IMR-90 (cell line): ENCODE measurements at regions not wholly inside any gene's neighbourhood (a gene's known extent, or its start where the extent isn't known, plus 50 kb on each side); places are given as distances from the start of the nearest gene placed in this dataset.
A peak's percentile ranks its signal among the peaks of the same experiment; 100 is the strongest.

ENCODE experiments used
- ATAC-seq: fragments of 200-7000 bp; cut with Tn5 transposase; 2 replicates; pipeline ENCODE4 v1.9.1; 2020; ENCODE audit warnings: low read depth, mild to moderate bottlenecking, moderate library complexity
- BruUV-seq: library from RNA; stranded (reverse); fragments of 400-500 nt; replicated peaks from 2 replicates; lab custom pipeline; 2021; lab: Mats Ljungman, UMichigan
- CTCF ChIA-PET: fragments of 300-600 bp; formaldehyde crosslinking; extraction: SDS; loops from one replicate; lab custom pipeline; 2021; ENCODE audit warnings: antibody characterized with exemption; lab: Yijun Ruan, JAX
- POLR2A ChIA-PET: fragments of 300-600 bp; sonication (Branson Sonifier 250); formaldehyde crosslinking; loops from one replicate; lab custom pipeline; 2022; ENCODE audit warnings: antibody characterized with exemption; ENCODE audit not compliant: unreplicated experiment; lab: Charles Lee
- DNase-seq: peaks from one replicate; pipeline ENCODE4 v3.0.0; 2013
- H2AFZ ChIP-seq: replicated peaks from 2 replicates; pipeline ENCODE3; 2013; ENCODE audit warnings: low read length, mild to moderate bottlenecking; ENCODE audit not compliant: poor library complexity
- H2AK5ac ChIP-seq: 2 replicates; pipeline ENCODE4 v1.6.1; 2013; ENCODE audit warnings: low read depth, low read length, inconsistent platforms
- H2AK9ac ChIP-seq: replicated peaks from 2 replicates; pipeline ENCODE3; 2013; ENCODE audit warnings: mild to moderate bottlenecking, low read depth, low read length, moderate library complexity; ENCODE audit not compliant: poor library complexity
- H2BK120ac ChIP-seq: 2 replicates; pipeline ENCODE4 v1.6.1; 2013; ENCODE audit warnings: low read depth, low read length, inconsistent platforms
- H2BK15ac ChIP-seq: 3 replicates; pipeline ENCODE4 v1.6.1; 2013; ENCODE audit warnings: low read depth, low read length, inconsistent platforms
- H2BK20ac ChIP-seq: 2 replicates; pipeline ENCODE4 v1.6.1; 2013; ENCODE audit warnings: low read depth, mild to moderate bottlenecking, inconsistent platforms, low read length, moderate library complexity
- H2BK5ac ChIP-seq: 2 replicates; pipeline ENCODE4 v1.6.1; 2013; ENCODE audit warnings: mild to moderate bottlenecking, low read depth, low read length, inconsistent platforms; ENCODE audit not compliant: poor library complexity, severe bottlenecking
- H3K14ac ChIP-seq: replicated peaks from 2 replicates; pipeline ENCODE4 v1.6.1; 2013; ENCODE audit warnings: low read depth, low read length, inconsistent platforms
- H3K18ac ChIP-seq: 2 replicates; pipeline ENCODE4 v1.6.1; 2013; ENCODE audit warnings: low read depth, low read length, control low read depth
- H3K23ac ChIP-seq: 2 replicates; pipeline ENCODE4 v1.6.1; 2013; ENCODE audit warnings: low read depth, low read length, inconsistent platforms
- H3K27ac ChIP-seq: 2 replicates; pipeline ENCODE4 v1.5.1; 2013; ENCODE audit warnings: mild to moderate bottlenecking, control low read depth, low read length; ENCODE audit not compliant: insufficient read depth
- H3K27me3 ChIP-seq: 2 replicates; pipeline ENCODE4 v1.6.1; 2013; ENCODE audit warnings: low read length; ENCODE audit not compliant: control insufficient read depth, insufficient read depth
- H3K36me3 ChIP-seq: 2 replicates; pipeline ENCODE4 v1.6.1; 2013; ENCODE audit warnings: low read length, mixed read lengths; ENCODE audit not compliant: control insufficient read depth, insufficient read depth
- H3K4ac ChIP-seq: 2 replicates; pipeline ENCODE4 v1.6.1; 2013; ENCODE audit warnings: low read depth, low read length, inconsistent platforms
- H3K4me1 ChIP-seq: 2 replicates; pipeline ENCODE4 v1.6.1; 2013; ENCODE audit warnings: low read length, mixed read lengths; ENCODE audit not compliant: control insufficient read depth, insufficient read depth
- H3K4me2 ChIP-seq: 2 replicates; pipeline ENCODE4 v1.6.1; 2013; ENCODE audit warnings: low read depth, mild to moderate bottlenecking, control low read depth, low read length, moderate library complexity
- H3K4me3 ChIP-seq: 2 replicates; pipeline ENCODE4 v1.5.1; 2013; ENCODE audit warnings: low read depth, mild to moderate bottlenecking, control low read depth, low read length, moderate library complexity; ENCODE audit not compliant: insufficient read depth
- H3K56ac ChIP-seq: 2 replicates; pipeline ENCODE4 v1.6.1; 2013; ENCODE audit warnings: low read length, inconsistent platforms; ENCODE audit not compliant: insufficient read depth; ENCODE audit errors: extremely low read depth
- H3K79me1 ChIP-seq, 2 experiments: 2 replicates each; pipeline ENCODE4 v1.6.1; 2013; ENCODE audit warnings: low read length in 2 of 2, inconsistent platforms in 1 of 2, low read depth in 1 of 2
- H3K9ac ChIP-seq: 2 replicates; pipeline ENCODE4 v1.6.1; 2013; ENCODE audit warnings: low read depth, low read length, control low read depth
- H3K9me1 ChIP-seq: 2 replicates; pipeline ENCODE4 v1.6.1; 2013; ENCODE audit warnings: low read length, inconsistent platforms; ENCODE audit not compliant: insufficient read depth
- H3K9me3 ChIP-seq: 2 replicates; pipeline ENCODE4 v1.6.1; 2013; ENCODE audit warnings: low read length; ENCODE audit not compliant: control insufficient read depth, insufficient read depth
- H4K20me1 ChIP-seq: 2 replicates; pipeline ENCODE4 v1.6.1; 2013; ENCODE audit warnings: low read length, inconsistent platforms; ENCODE audit not compliant: insufficient read depth
- H4K5ac ChIP-seq: 2 replicates; pipeline ENCODE4 v1.6.1; 2013; ENCODE audit warnings: mild to moderate bottlenecking, low read depth, low read length, control low read depth
- H4K8ac ChIP-seq, 2 experiments: 2 replicates each; pipeline ENCODE4 v1.6.1; 2013; ENCODE audit warnings: low read depth in 2 of 2, low read length in 2 of 2, control low read depth in 1 of 2, inconsistent platforms in 1 of 2
- H4K91ac ChIP-seq: 2 replicates; pipeline ENCODE4 v1.6.1; 2013; ENCODE audit warnings: low read depth, low read length, inconsistent platforms; ENCODE audit not compliant: insufficient read depth
- BHLHE40 ChIP-seq: fragments of 150-350 bp; IDR thresholded peaks from 2 replicates; pipeline ENCODE4 v1.6.1; 2016; ENCODE audit warnings: mild to moderate bottlenecking, low read depth, low read length
- CEBPB ChIP-seq: IDR thresholded peaks from 2 replicates; pipeline ENCODE4 v1.6.1; 2012; ENCODE audit warnings: low read depth, low read length, improper control_type of control experiment
- CHD1 ChIP-seq: IDR thresholded peaks from 2 replicates; pipeline ENCODE4 v1.6.1; 2012; ENCODE audit warnings: low read depth, low read length, improper control_type of control experiment
- CTCF ChIP-seq: conservative IDR thresholded peaks from 2 replicates; pipeline ENCODE4 v1.5.1; 2012; ENCODE audit warnings: mild to moderate bottlenecking, low read depth, low read length, improper control_type of control experiment
- ELK1 ChIP-seq: fragments of 150-350 bp; IDR thresholded peaks from 2 replicates; pipeline ENCODE4 v1.6.1; 2016; ENCODE audit warnings: low read depth, mild to moderate bottlenecking, low read length, moderate library complexity, borderline replicate concordance
- FOS ChIP-seq: fragments of 150-350 bp; IDR thresholded peaks from 2 replicates; pipeline ENCODE4 v1.6.1; 2016; ENCODE audit warnings: low read depth, low read length
- MAZ ChIP-seq: IDR thresholded peaks from 2 replicates; pipeline ENCODE4 v1.6.1; 2012; ENCODE audit warnings: low read depth, mild to moderate bottlenecking, low read length, improper control_type of control experiment, moderate library complexity, borderline replicate concordance
- MXI1 ChIP-seq: IDR thresholded peaks from 2 replicates; pipeline ENCODE4 v1.6.1; 2012; ENCODE audit warnings: low read depth, mild to moderate bottlenecking, low read length, moderate library complexity, borderline replicate concordance
- NFE2L2 ChIP-seq: fragments of 150-350 bp; IDR thresholded peaks from 2 replicates; pipeline ENCODE4 v1.6.1; 2016; ENCODE audit warnings: low read depth, mild to moderate bottlenecking, low read length
- RAD21 ChIP-seq: IDR thresholded peaks from 2 replicates; pipeline ENCODE4 v1.6.1; 2012; ENCODE audit warnings: low read length, improper control_type of control experiment
- RCOR1 ChIP-seq: IDR thresholded peaks from 2 replicates; pipeline ENCODE4 v1.6.1; 2012; ENCODE audit warnings: mild to moderate bottlenecking, low read length, improper control_type of control experiment; ENCODE audit not compliant: insufficient replicate concordance
- RFX5 ChIP-seq: IDR thresholded peaks from 2 replicates; pipeline ENCODE4 v1.8.0; 2012; ENCODE audit warnings: low read depth, mild to moderate bottlenecking, low read length, moderate library complexity
- SMC3 ChIP-seq: fragments of 150-350 bp; IDR thresholded peaks from 2 replicates; pipeline ENCODE4 v1.6.1; 2016; ENCODE audit warnings: low read depth, mild to moderate bottlenecking, antibody characterized with exemption, low read length, moderate library complexity
- USF2 ChIP-seq: fragments of 150-350 bp; IDR thresholded peaks from 2 replicates; pipeline ENCODE4 v1.6.1; 2017; ENCODE audit warnings: mild to moderate bottlenecking, antibody characterized with exemption, low read length, low read depth
- WGBS, 2 experiments: methylation state at CpG; one replicate each; pipeline versions ENCODE4 v1.1.5 to v1.1.7; 2013; ENCODE audit warnings: missing lambda C conversion rate in 2 of 2; ENCODE audit not compliant: insufficient read length in 1 of 2; ENCODE audit errors: extremely low coverage in 2 of 2; 5-methylcytosine and 5-hydroxymethylcytosine counted together
- dilution Hi-C: fragments of 300-500 bp; cut with HindIII; formaldehyde crosslinking; loops from one replicate; pipeline ENCODE4 v1.14.3; 2018; ENCODE audit warnings: low sequenced_read_pairs; ENCODE audit not compliant: unreplicated experiment
- in situ Hi-C: fragments of 300-500 bp; cut with MboI; formaldehyde crosslinking; loops from 3 replicates; pipeline ENCODE4 v1.14.3; 2019; ENCODE audit warnings: low sequenced_read_pairs, inconsistent platforms, mixed read lengths
- intact Hi-C: fragments of 100-400 bp; cut with micrococcal nuclease; formaldehyde crosslinking; loops from 2 replicates; pipeline ENCODE4 v1.10.0; 2022

GRCh38 chr10:3942937-3943489 is 158.0 kb upstream of the KLF6 start:
- peaks cover 0 to 12% of the 10 kb centered on the region in 2 experiments; a peak in 2 of 4 replicates for H3K79me1 ChIP-seq
- DNase-seq (no peak), ATAC-seq (peak; percentile 53)
- H3K18ac ChIP-seq, result peak overlapping the region; percentile 56
- H2BK15ac ChIP-seq, result peak overlapping the region; percentile 59; the same call in 2 of the 3 replicates
- H2AK9ac ChIP-seq, result peak overlapping the region; percentile 76
- peak overlapping the region; percentile 59 for H2AFZ ChIP-seq
- H4K5ac ChIP-seq, result peak overlapping the region; percentile 66
- peaks cover 18% of the 10 kb centered on the region for H3K4me1 ChIP-seq
- ChIA-PET POLR2A (no interaction called here), CTCF (no interaction called here)
- H3K23ac ChIP-seq, result peak overlapping the region; percentile 29
- H3K4ac ChIP-seq, result peak overlapping the region; percentile 64
- peak overlapping the region; percentile 22 for H2BK5ac ChIP-seq
- peak overlapping the region; percentile 43 to 78 for H4K8ac ChIP-seq
- intact Hi-C loops (no loop called here), in situ Hi-C loops (no loop called here), dilution Hi-C loops (no loop called here)
- H3K27me3 ChIP-seq, result no peaks in the 10 kb centered on the region
- H3K9me3 ChIP-seq, result peaks cover 3% of the 10 kb centered on the region; the same call in 1 of the 2 replicates
- H3K27ac ChIP-seq, result peak overlapping the region; percentile 22; the same call in 1 of the 2 replicates
- no peak for TF ChIP-seq BHLHE40
- no peak for TF ChIP-seq CHD1
- no peak for TF ChIP-seq NFE2L2
- no peak for TF ChIP-seq ELK1
- no peak for TF ChIP-seq CEBPB
- TF ChIP-seq FOS, result no peak
- TF ChIP-seq USF2, result no peak
- no peak for TF ChIP-seq CTCF
- no peak for TF ChIP-seq RCOR1
- no peak for TF ChIP-seq RAD21
- no peak for TF ChIP-seq MAZ
- no peak for TF ChIP-seq MXI1
- no peak for TF ChIP-seq SMC3
- TF ChIP-seq RFX5, result no peak
- BruUV-seq, result no TSS peak
- H3K36me3 ChIP-seq, result no peaks in the 10 kb centered on the region
- peaks cover 12% of the 10 kb centered on the region for H3K9me1 ChIP-seq
- no peak overlapping the region for H3K9ac ChIP-seq
- peak overlapping the region; percentile 75 for H2AK5ac ChIP-seq
- peak overlapping the region; percentile 65 for H3K14ac ChIP-seq
- H3K4me3 ChIP-seq, result no peak overlapping the region
- 78% methylated on average over 8 of the region's 9 CpGs; no CpG with 5 or more reads in 1 of the 2 experiments for WGBS, 2 experiments
- H2BK120ac ChIP-seq, result peak overlapping the region; percentile 98
- no peak overlapping the region for H3K56ac ChIP-seq
- no peaks in the 10 kb centered on the region for H4K20me1 ChIP-seq
- peak overlapping the region; percentile 69 for H4K91ac ChIP-seq
- H3K4me2 ChIP-seq, result peak overlapping the region; percentile 12; the same call in 1 of the 2 replicates
- peak overlapping the region; percentile 51 for H2BK20ac ChIP-seq
